Testis (tissue), 2 donors: ENCODE measurements at regions not wholly inside any gene's neighbourhood (a gene's known extent, or its start where the extent isn't known, plus 50 kb on each side); places are given as distances from the start of the nearest gene placed in this dataset.

ENCODE experiments used
- POLR2A ChIP-seq: fragments of 450-650 bp; IDR thresholded peaks from one replicate; pipeline ENCODE4 v1.6.1; 2017; ENCODE audit warnings: antibody characterized with exemption, mild to moderate bottlenecking, moderate library complexity
- TF ChIP-seq, protein P1 (sequence below), 3 experiments: fragments of 450-650 bp in 2 of 3; fragments of 200-600 bp in 1 of 3; sonication (generic) in 1 of 3; IDR thresholded peaks; one replicate each; pipeline ENCODE4 v1.5.1; 2016 to 2019; ENCODE audit warnings: antibody characterized with exemption in 3 of 3, mild to moderate bottlenecking in 2 of 3, moderate library complexity in 1 of 3

- TF ChIP-seq, protein P1, sequence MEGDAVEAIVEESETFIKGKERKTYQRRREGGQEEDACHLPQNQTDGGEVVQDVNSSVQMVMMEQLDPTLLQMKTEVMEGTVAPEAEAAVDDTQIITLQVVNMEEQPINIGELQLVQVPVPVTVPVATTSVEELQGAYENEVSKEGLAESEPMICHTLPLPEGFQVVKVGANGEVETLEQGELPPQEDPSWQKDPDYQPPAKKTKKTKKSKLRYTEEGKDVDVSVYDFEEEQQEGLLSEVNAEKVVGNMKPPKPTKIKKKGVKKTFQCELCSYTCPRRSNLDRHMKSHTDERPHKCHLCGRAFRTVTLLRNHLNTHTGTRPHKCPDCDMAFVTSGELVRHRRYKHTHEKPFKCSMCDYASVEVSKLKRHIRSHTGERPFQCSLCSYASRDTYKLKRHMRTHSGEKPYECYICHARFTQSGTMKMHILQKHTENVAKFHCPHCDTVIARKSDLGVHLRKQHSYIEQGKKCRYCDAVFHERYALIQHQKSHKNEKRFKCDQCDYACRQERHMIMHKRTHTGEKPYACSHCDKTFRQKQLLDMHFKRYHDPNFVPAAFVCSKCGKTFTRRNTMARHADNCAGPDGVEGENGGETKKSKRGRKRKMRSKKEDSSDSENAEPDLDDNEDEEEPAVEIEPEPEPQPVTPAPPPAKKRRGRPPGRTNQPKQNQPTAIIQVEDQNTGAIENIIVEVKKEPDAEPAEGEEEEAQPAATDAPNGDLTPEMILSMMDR (IDR thresholded peaks at IDR 0.05), result no peak
- TF ChIP-seq POLR2A, result no peak
Measured at GRCh38 chr1:199976496-199977144, 50.9 kb upstream of the NR5A2 start.
